PC-3 (cell line): ENCODE measurements at regions not wholly inside any gene's neighbourhood (a gene's known extent, or its start where the extent isn't known, plus 50 kb on each side); places are given as distances from the start of the nearest gene placed in this dataset.

ENCODE experiments used
- ATAC-seq: fragments of 200-7000 bp; cut with Tn5 transposase; 2 replicates; pipeline ENCODE4 v1.9.1; 2020; ENCODE audit warnings: mild to moderate bottlenecking, moderate library complexity
- BruUV-seq: library from RNA; stranded (reverse); fragments of 400-500 nt; replicated peaks from 2 replicates; lab custom pipeline; 2021; lab: Mats Ljungman, UMichigan
- CTCF ChIA-PET: fragments of 300-600 bp; sonication (Branson Sonifier 250); formaldehyde crosslinking; loops from one replicate; lab custom pipeline; 2022; ENCODE audit warnings: antibody characterized with exemption; lab: Charles Lee
- POLR2A ChIA-PET: fragments of 300-600 bp; sonication (Branson Sonifier 250); formaldehyde crosslinking; loops from one replicate; lab custom pipeline; 2022; ENCODE audit warnings: antibody characterized with exemption; ENCODE audit not compliant: unreplicated experiment; lab: Charles Lee
- DNase-seq: peaks from one replicate; pipeline ENCODE4 v3.0.0-alpha.2; 2015
- H2AFZ ChIP-seq: fragments of 300-600 bp; sonication (generic); 2 replicates; pipeline ENCODE4 v1.6.0; 2016; ENCODE audit warnings: antibody characterized with exemption, low read length
- H3F3A ChIP-seq: fragments of 300-600 bp; sonication (generic); one replicate; pipeline ENCODE4 v1.6.0; 2017; ENCODE audit warnings: antibody characterized with exemption, low read length, control low read depth, mild to moderate bottlenecking; ENCODE audit not compliant: unreplicated experiment
- H3K27ac ChIP-seq: fragments of 300-600 bp; sonication (generic); 2 replicates; pipeline ENCODE4 v1.5.1; 2016; ENCODE audit warnings: mild to moderate bottlenecking, low read length
- H3K27me3 ChIP-seq: fragments of 300-600 bp; sonication (generic); 2 replicates; pipeline ENCODE4 v1.6.1; 2016; ENCODE audit warnings: low read length, mixed read lengths
- H3K36me3 ChIP-seq: fragments of 300-600 bp; sonication (generic); 2 replicates; pipeline ENCODE4 v1.6.1; 2016; ENCODE audit warnings: low read depth, mixed run types, low read length, mixed read lengths
- H3K4me1 ChIP-seq: fragments of 300-600 bp; sonication (generic); 2 replicates; pipeline ENCODE4 v1.5.1; 2016; ENCODE audit warnings: low read length; ENCODE audit not compliant: insufficient read depth
- H3K4me2 ChIP-seq: fragments of 300-600 bp; sonication (generic); 2 replicates; pipeline ENCODE4 v1.6.0; 2016; ENCODE audit warnings: low read length
- H3K4me3 ChIP-seq: fragments of 300-600 bp; sonication (generic); 2 replicates; pipeline ENCODE4 v1.5.1; 2016; ENCODE audit warnings: mild to moderate bottlenecking, low read length, mixed read lengths
- H3K79me2 ChIP-seq: fragments of 300-600 bp; sonication (generic); 2 replicates; pipeline ENCODE4 v1.6.1; 2017; ENCODE audit warnings: low read length, mixed read lengths
- H3K9ac ChIP-seq: fragments of 300-600 bp; sonication (generic); 2 replicates; pipeline ENCODE4 v1.6.0; 2016; ENCODE audit warnings: mild to moderate bottlenecking, low read length
- H3K9me2 ChIP-seq: fragments of 300-600 bp; sonication (generic); replicated peaks from 2 replicates; pipeline ENCODE4 v1.6.1; 2016; ENCODE audit warnings: mixed run types, low read length, mixed read lengths
- H3K9me3 ChIP-seq: fragments of 300-600 bp; sonication (generic); 2 replicates; pipeline ENCODE4 v1.6.1; 2016; ENCODE audit warnings: low read length, mixed read lengths
- H4K20me1 ChIP-seq: fragments of 300-600 bp; sonication (generic); 2 replicates; pipeline ENCODE4 v1.6.1; 2016; ENCODE audit warnings: low read length, mixed read lengths
- EZH2 ChIP-seq: fragments of 300-600 bp; sonication (generic); IDR thresholded peaks from one replicate; pipeline ENCODE4 v1.6.1; 2017; ENCODE audit warnings: antibody characterized with exemption, mild to moderate bottlenecking, low read length; ENCODE audit not compliant: unreplicated experiment
- EZH2phosphoT487 ChIP-seq: fragments of 300-600 bp; sonication (generic); IDR thresholded peaks from 2 replicates; pipeline ENCODE4 v1.6.1; 2018; ENCODE audit warnings: mild to moderate bottlenecking, antibody characterized with exemption, low read length, borderline replicate concordance
- intact Hi-C: fragments of 100-400 bp; cut with micrococcal nuclease; formaldehyde crosslinking; loops from 2 replicates; pipeline ENCODE4 v1.9.0; 2023
- TF ChIP-seq, protein P1 (sequence below): fragments of 300-600 bp; sonication (generic); conservative IDR thresholded peaks from 2 replicates; pipeline ENCODE4 v1.5.1; 2017; ENCODE audit warnings: antibody characterized with exemption, low read depth, mild to moderate bottlenecking, low read length

GRCh38 chr6:11290027-11290426, 57.6 kb upstream of the NEDD9 start:
- H3K9me2 ChIP-seq, result no peaks in the 10 kb centered on the region
- H2AFZ ChIP-seq, result no peak overlapping the region
- no peak overlapping the region for H3K4me3 ChIP-seq
- intact Hi-C loops, result no loop called here
- H4K20me1 ChIP-seq, result no peaks in the 10 kb centered on the region
- no peak for TF ChIP-seq EZH2phosphoT487
- TF ChIP-seq, protein P1, sequence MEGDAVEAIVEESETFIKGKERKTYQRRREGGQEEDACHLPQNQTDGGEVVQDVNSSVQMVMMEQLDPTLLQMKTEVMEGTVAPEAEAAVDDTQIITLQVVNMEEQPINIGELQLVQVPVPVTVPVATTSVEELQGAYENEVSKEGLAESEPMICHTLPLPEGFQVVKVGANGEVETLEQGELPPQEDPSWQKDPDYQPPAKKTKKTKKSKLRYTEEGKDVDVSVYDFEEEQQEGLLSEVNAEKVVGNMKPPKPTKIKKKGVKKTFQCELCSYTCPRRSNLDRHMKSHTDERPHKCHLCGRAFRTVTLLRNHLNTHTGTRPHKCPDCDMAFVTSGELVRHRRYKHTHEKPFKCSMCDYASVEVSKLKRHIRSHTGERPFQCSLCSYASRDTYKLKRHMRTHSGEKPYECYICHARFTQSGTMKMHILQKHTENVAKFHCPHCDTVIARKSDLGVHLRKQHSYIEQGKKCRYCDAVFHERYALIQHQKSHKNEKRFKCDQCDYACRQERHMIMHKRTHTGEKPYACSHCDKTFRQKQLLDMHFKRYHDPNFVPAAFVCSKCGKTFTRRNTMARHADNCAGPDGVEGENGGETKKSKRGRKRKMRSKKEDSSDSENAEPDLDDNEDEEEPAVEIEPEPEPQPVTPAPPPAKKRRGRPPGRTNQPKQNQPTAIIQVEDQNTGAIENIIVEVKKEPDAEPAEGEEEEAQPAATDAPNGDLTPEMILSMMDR, result no peak
- TF ChIP-seq EZH2, result no peak
- H3K9ac ChIP-seq, result no peak overlapping the region
- no peaks in the 10 kb centered on the region for H3K4me1 ChIP-seq
- ATAC-seq (no peak), DNase-seq (no peak)
- ChIA-PET POLR2A (no interaction called here), CTCF (no interaction called here)
- no peaks in the 10 kb centered on the region for H3K9me3 ChIP-seq
- no peaks in the 10 kb centered on the region for H3K36me3 ChIP-seq
- no peak overlapping the region for H3K4me2 ChIP-seq
- no peak overlapping the region for H3K27ac ChIP-seq
- no peaks in the 10 kb centered on the region for H3F3A ChIP-seq
- BruUV-seq, result no TSS peak
- no peaks in the 10 kb centered on the region for H3K27me3 ChIP-seq
- no peaks in the 10 kb centered on the region for H3K79me2 ChIP-seq

- TF ChIP-seq EZH2phosphoT487 (no peak), EZH2 (no peak)
- TF ChIP-seq, protein P1, result no peak
- no peaks in the 10 kb centered on the region for H4K20me1 ChIP-seq
- intact Hi-C loops, result no loop called here
- POLR2A ChIA-PET, result no interaction called here
- BruUV-seq, result no TSS peak
- H3K27me3 ChIP-seq, result no peaks in the 10 kb centered on the region
- no peaks in the 10 kb centered on the region for H3K9me2 ChIP-seq
- no peaks in the 10 kb centered on the region for H3K36me3 ChIP-seq
- CTCF ChIA-PET, result no interaction called here
- H3K9me3 ChIP-seq, result no peaks in the 10 kb centered on the region
- H3K9ac ChIP-seq, result no peak overlapping the region
- DNase-seq (no peak), ATAC-seq (no peak)
- H3F3A ChIP-seq, result no peaks in the 10 kb centered on the region
- H3K79me2 ChIP-seq, result no peaks in the 10 kb centered on the region
- H3K4me3 ChIP-seq, result no peak overlapping the region
- H3K4me2 ChIP-seq, result no peak overlapping the region
- H2AFZ ChIP-seq, result no peak overlapping the region
- H3K4me1 ChIP-seq, result no peaks in the 10 kb centered on the region
- no peak overlapping the region for H3K27ac ChIP-seq
These were observed 55.6 kb upstream of the NEDD9 start for GRCh38 chr6:11288065-11288464.

DNA sequence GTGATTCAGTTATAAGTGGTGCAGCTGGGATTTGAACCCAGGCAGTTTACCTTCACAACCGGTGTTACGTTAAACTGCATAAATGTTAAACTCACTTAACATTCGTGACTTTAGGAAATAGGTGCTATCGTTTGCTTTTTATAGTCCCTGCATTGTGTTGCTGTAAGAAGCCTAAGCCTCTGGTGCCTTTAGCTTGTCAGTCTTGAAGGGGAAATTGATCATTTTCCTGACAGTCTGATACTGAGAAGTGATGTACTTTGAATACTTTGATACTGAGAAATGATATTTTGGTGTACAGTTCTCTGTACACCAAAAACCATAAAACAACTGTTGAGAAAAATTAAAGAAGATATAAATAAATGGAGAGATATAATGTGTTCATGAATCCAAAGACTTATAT, 52.5 kb upstream of the NEDD9 start:
- H3K79me2 ChIP-seq, result no peaks in the 10 kb centered on the region
- CTCF ChIA-PET, result no interaction called here
- TF ChIP-seq EZH2phosphoT487, result no peak
- no peak for TF ChIP-seq EZH2
- TF ChIP-seq, protein P1, result no peak
- H3K4me1 ChIP-seq, result no peaks in the 10 kb centered on the region
- intact Hi-C loops, result no loop called here
- ATAC-seq (no peak), DNase-seq (no peak)
- H3K9ac ChIP-seq, result no peak overlapping the region
- no peaks in the 10 kb centered on the region for H3K36me3 ChIP-seq
- H3K9me3 ChIP-seq, result no peaks in the 10 kb centered on the region
- no peaks in the 10 kb centered on the region for H3K27me3 ChIP-seq
- BruUV-seq, result no TSS peak
- H3K4me3 ChIP-seq, result no peak overlapping the region
- no peaks in the 10 kb centered on the region for H4K20me1 ChIP-seq
- H3K4me2 ChIP-seq, result no peak overlapping the region
- no peaks in the 10 kb centered on the region for H3F3A ChIP-seq
- POLR2A ChIA-PET, result no interaction called here
- H3K27ac ChIP-seq, result no peak overlapping the region
- H3K9me2 ChIP-seq, result no peaks in the 10 kb centered on the region
- H2AFZ ChIP-seq, result no peak overlapping the region
